ENCODE measurements at regions not wholly inside any gene's neighbourhood (a gene's known extent, or its start where the extent isn't known, plus 50 kb on each side); places are given as distances from the start of the nearest gene placed in this dataset.

- POLR2A ChIA-PET: no interaction called here
- TF ChIP-seq ZNF384 (IDR thresholded peaks at IDR 0.05): no peak
- no peak for TF ChIP-seq FOXA1 (IDR thresholded peaks at IDR 0.05)
- no peak for TF ChIP-seq L3MBTL2 (conservative IDR thresholded peaks at IDR 0.05)
- TF ChIP-seq SUZ12 (IDR thresholded peaks at IDR 0.05): no peak
- TF ChIP-seq FOXK2 (IDR thresholded peaks at IDR 0.05): no peak
- no peak for TF ChIP-seq FOXM1 (IDR thresholded peaks at IDR 0.05; ENCODE audit: borderline replicate concordance)
- no peak for TF ChIP-seq ELF4 (IDR thresholded peaks at IDR 0.05)
- TF ChIP-seq CTBP1 (IDR thresholded peaks at IDR 0.05; ENCODE audit: borderline replicate concordance): no peak
- no peak for TF ChIP-seq PKNOX1 (IDR thresholded peaks at IDR 0.05)
- TF ChIP-seq SP1 (IDR thresholded peaks at IDR 0.05): no peak
- TF ChIP-seq ARNT (IDR thresholded peaks at IDR 0.05): no peak
- TF ChIP-seq NFRKB (IDR thresholded peaks at IDR 0.05): no peak
- TF ChIP-seq TARDBP (IDR thresholded peaks at IDR 0.05): no peak
- no peak for TF ChIP-seq HDGF (IDR thresholded peaks at IDR 0.05; ENCODE audit: borderline replicate concordance)
- TF ChIP-seq BHLHE40 (IDR thresholded peaks at IDR 0.05; ENCODE audit: borderline replicate concordance): no peak
- no peak for TF ChIP-seq LEF1 (IDR thresholded peaks at IDR 0.05; ENCODE audit: borderline replicate concordance)
- no peak for DNase-seq (ENCODE audit: extremely low spot score)
- CTCF ChIA-PET: no interaction called here
Observed at GRCh38 chr2:235279965-235280364, 213.9 kb upstream of the AGAP1 start.

GRCh38 chr2:235283246-235283645, 210.6 kb upstream of the AGAP1 start:
- POLR2A ChIA-PET: no interaction called here
- CTCF ChIA-PET: no interaction called here
- no peak for DNase-seq (ENCODE audit: extremely low spot score)
- TF ChIP-seq FOXK2 (IDR thresholded peaks at IDR 0.05) (no peak), PKNOX1 (IDR thresholded peaks at IDR 0.05) (no peak)

- CTCF ChIA-PET: no interaction called here
- no peak for TF ChIP-seq SP1 (IDR thresholded peaks at IDR 0.05)
- no peak for TF ChIP-seq HDGF (IDR thresholded peaks at IDR 0.05; ENCODE audit: borderline replicate concordance)
- TF ChIP-seq BHLHE40 (IDR thresholded peaks at IDR 0.05; ENCODE audit: borderline replicate concordance): no peak
- TF ChIP-seq SUZ12 (IDR thresholded peaks at IDR 0.05): no peak
- no peak for TF ChIP-seq ZNF384 (IDR thresholded peaks at IDR 0.05)
- no peak for TF ChIP-seq TARDBP (IDR thresholded peaks at IDR 0.05)
- POLR2A ChIA-PET: no interaction called here
- DNase-seq (ENCODE audit: extremely low spot score): no peak
Observed at GRCh38 chr2:235286622-235287374, 207.0 kb upstream of the AGAP1 start.

GRCh38 chr2:235287375-235287733, 206.5 kb upstream of the AGAP1 start:
- CTCF ChIA-PET: no interaction called here

GRCh38 chr2:235291461-235291860, 202.4 kb upstream of the AGAP1 start:
- ChIA-PET POLR2A (no interaction called here), CTCF (no interaction called here)
- no peak for TF ChIP-seq TARDBP (IDR thresholded peaks at IDR 0.05)
- no peak for TF ChIP-seq LEF1 (IDR thresholded peaks at IDR 0.05; ENCODE audit: borderline replicate concordance)
- no peak for TF ChIP-seq FOXM1 (IDR thresholded peaks at IDR 0.05; ENCODE audit: borderline replicate concordance)
- no peak for TF ChIP-seq PKNOX1 (IDR thresholded peaks at IDR 0.05)
- TF ChIP-seq BHLHE40 (IDR thresholded peaks at IDR 0.05; ENCODE audit: borderline replicate concordance): no peak
- no peak for TF ChIP-seq SP1 (IDR thresholded peaks at IDR 0.05)
- no peak for TF ChIP-seq HDGF (IDR thresholded peaks at IDR 0.05; ENCODE audit: borderline replicate concordance)
- TF ChIP-seq FOXA1 (IDR thresholded peaks at IDR 0.05): no peak
- TF ChIP-seq ARNT (IDR thresholded peaks at IDR 0.05): no peak
- TF ChIP-seq FOXK2 (IDR thresholded peaks at IDR 0.05): no peak
- no peak for DNase-seq (ENCODE audit: extremely low spot score)

More at GRCh38 chr2:235287375-235287733, 206.5 kb upstream of the AGAP1 start:
- POLR2A ChIA-PET: no interaction called here
- no peak for DNase-seq (ENCODE audit: extremely low spot score)
- TF ChIP-seq FOXM1 (IDR thresholded peaks at IDR 0.05; ENCODE audit: borderline replicate concordance): no peak
- TF ChIP-seq NFRKB (IDR thresholded peaks at IDR 0.05): no peak
- no peak for TF ChIP-seq FOXA1 (IDR thresholded peaks at IDR 0.05)
- no peak for TF ChIP-seq ARNT (IDR thresholded peaks at IDR 0.05)
- no peak for TF ChIP-seq BHLHE40 (IDR thresholded peaks at IDR 0.05; ENCODE audit: borderline replicate concordance)

- DNase-seq (ENCODE audit: extremely low spot score): no peak
- CTCF ChIA-PET: no interaction called here
- POLR2A ChIA-PET: no interaction called here
- TF ChIP-seq CTBP1 (IDR thresholded peaks at IDR 0.05; ENCODE audit: borderline replicate concordance): no peak
- TF ChIP-seq ELF4 (IDR thresholded peaks at IDR 0.05): no peak
- TF ChIP-seq ZNF384 (IDR thresholded peaks at IDR 0.05): no peak
- TF ChIP-seq BHLHE40 (IDR thresholded peaks at IDR 0.05; ENCODE audit: borderline replicate concordance): no peak
- TF ChIP-seq SUZ12 (IDR thresholded peaks at IDR 0.05): no peak
- TF ChIP-seq TARDBP (IDR thresholded peaks at IDR 0.05): no peak
- TF ChIP-seq FOXM1 (IDR thresholded peaks at IDR 0.05; ENCODE audit: borderline replicate concordance): no peak
- no peak for TF ChIP-seq L3MBTL2 (conservative IDR thresholded peaks at IDR 0.05)
- no peak for TF ChIP-seq SP1 (IDR thresholded peaks at IDR 0.05)
- no peak for TF ChIP-seq PKNOX1 (IDR thresholded peaks at IDR 0.05)
- no peak for TF ChIP-seq LEF1 (IDR thresholded peaks at IDR 0.05; ENCODE audit: borderline replicate concordance)
- TF ChIP-seq ARNT (IDR thresholded peaks at IDR 0.05): no peak
- no peak for TF ChIP-seq FOXA1 (IDR thresholded peaks at IDR 0.05)
Observed at GRCh38 chr2:235293061-235293460, 200.8 kb upstream of the AGAP1 start.

All from HEK293T (cell line).